GM10248 (cell line): ENCODE measurements at regions not wholly inside any gene's neighbourhood (a gene's known extent, or its start where the extent isn't known, plus 50 kb on each side); places are given as distances from the start of the nearest gene placed in this dataset.

Experiments
- CTCF ChIA-PET: fragments of 300-600 bp; sonication (Branson Sonifier 250); formaldehyde crosslinking; extraction: SDS; loops from one replicate; lab custom pipeline; 2021; ENCODE audit warnings: antibody characterized with exemption; lab: Yijun Ruan, JAX
- POLR2A ChIA-PET: fragments of 350-650 bp; sonication (Branson Sonifier 250); formaldehyde crosslinking; extraction: SDS; loops from one replicate; lab custom pipeline; 2020; ENCODE audit warnings: antibody characterized with exemption; lab: Yijun Ruan, JAX
- DNase-seq: peaks from one replicate; pipeline ENCODE4 v3.0.0; 2012; ENCODE audit errors: extremely low spot score
- TF ChIP-seq, protein P1 (sequence below): IDR thresholded peaks from 2 replicates; pipeline ENCODE4 v1.5.1; 2012; ENCODE audit warnings: mild to moderate bottlenecking, low read depth; ENCODE audit errors: extremely low read depth, missing control alignments, control extremely low read depth

DNA sequence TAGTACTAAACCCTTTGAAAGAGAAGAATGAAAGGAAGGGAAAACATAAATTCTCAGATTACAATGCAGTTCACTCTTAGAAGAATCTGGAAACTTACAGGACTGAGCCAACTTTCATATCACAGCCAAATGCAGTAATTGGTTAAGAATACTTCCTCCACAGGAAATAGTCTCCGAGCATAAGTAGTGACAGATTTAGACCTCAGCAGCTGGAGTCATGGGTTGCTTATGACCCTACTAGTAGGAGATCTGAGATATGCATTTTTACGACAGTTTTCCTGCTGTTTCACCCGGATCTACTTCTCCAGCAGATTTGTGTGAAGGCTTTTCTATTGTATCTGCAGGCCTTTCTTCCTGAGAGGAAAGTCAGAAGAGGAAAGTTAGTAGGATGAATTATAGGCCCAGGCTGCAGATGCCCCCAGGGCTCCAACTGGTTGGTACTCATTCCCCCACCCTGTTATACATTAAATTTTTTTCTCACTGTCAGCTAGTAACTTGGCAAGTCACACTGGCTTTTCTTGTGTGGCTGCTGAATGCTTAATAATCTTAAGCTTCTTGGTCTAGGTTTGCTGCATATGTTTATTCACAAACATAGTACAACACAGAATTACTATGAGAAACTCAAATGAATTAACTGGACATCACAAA, 1241.5 kb upstream of the MIR17HG start:
- POLR2A ChIA-PET: no interaction called here
- DNase-seq: no peak
- TF ChIP-seq, protein P1, sequence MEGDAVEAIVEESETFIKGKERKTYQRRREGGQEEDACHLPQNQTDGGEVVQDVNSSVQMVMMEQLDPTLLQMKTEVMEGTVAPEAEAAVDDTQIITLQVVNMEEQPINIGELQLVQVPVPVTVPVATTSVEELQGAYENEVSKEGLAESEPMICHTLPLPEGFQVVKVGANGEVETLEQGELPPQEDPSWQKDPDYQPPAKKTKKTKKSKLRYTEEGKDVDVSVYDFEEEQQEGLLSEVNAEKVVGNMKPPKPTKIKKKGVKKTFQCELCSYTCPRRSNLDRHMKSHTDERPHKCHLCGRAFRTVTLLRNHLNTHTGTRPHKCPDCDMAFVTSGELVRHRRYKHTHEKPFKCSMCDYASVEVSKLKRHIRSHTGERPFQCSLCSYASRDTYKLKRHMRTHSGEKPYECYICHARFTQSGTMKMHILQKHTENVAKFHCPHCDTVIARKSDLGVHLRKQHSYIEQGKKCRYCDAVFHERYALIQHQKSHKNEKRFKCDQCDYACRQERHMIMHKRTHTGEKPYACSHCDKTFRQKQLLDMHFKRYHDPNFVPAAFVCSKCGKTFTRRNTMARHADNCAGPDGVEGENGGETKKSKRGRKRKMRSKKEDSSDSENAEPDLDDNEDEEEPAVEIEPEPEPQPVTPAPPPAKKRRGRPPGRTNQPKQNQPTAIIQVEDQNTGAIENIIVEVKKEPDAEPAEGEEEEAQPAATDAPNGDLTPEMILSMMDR: no peak
- CTCF ChIA-PET: no interaction called here

DNA sequence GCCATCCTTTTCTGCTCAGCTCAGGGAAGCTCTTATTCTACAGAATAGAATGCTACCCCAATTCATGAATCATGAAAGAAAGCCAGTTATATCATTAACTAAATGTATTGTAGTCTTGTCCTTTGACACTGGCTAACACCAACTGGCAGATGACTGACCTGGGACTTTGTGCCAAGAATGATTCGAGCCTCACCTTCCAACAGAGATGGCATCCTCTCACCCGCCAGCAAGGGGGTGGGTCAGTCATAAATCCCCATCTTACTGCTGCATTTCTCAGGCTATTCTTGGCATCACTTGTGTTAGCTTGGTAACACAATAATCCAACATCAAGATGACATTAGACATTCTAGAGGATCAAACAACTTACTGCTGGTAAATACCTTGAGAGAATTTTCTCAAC, 1239.8 kb upstream of the MIR17HG start:
- CTCF ChIA-PET: interaction anchor here (1.3 kb wide), 1 partner anchor 9 kb away, joined by 3 read pairs; no protein-coding TSS in a partner anchor
- DNase-seq: no peak
- POLR2A ChIA-PET: no interaction called here
- TF ChIP-seq, protein P1: no peak

DNA sequence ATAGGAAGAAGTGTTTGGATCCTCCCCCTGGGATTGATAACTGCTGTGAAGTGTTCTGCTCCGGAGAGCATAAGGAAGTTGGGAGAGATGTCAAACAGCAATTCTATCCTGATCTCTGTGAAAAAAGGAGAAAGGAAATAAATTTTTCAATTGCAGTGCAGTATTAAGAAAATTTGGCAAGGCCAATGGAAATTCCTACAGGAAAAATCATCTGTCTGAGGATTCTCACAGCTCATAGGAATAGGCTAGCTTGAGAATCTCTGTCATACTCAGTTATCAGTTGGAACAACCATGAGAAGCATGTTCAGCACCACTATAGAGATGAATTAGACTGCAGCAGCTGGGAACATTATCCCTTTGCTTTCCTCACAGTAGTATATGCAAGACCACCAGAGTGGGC, 1238.9 kb upstream of the MIR17HG start:
- TF ChIP-seq, protein P1: no peak
- POLR2A ChIA-PET: no interaction called here
- no peak for DNase-seq
- CTCF ChIA-PET: interaction anchor here (1.3 kb wide), 1 partner anchor 10 kb away, joined by 3 read pairs; no protein-coding TSS in a partner anchor

DNA sequence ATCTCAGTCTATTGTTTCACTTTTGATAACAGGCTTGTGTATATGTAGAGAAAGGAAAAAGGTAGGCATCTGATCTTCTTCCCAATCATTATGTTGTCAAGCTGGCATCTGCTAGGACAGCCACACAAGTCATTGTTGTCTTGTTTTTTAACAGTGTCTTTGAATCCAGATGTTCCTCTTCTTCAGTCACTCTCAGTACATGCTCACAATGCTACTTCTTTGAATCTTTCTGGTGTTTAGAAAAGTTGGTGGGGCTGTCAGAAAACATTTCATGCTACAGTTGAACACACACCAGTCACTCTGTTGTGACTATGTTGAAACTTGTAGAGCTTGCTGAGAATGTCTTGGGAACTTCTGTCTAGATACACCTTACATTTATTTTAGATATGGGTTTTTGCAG, 1231.4 kb upstream of the MIR17HG start:
- no peak for DNase-seq
- TF ChIP-seq, protein P1: no peak
- ChIA-PET POLR2A (no interaction called here), CTCF (interaction anchor here (0.6 kb wide), 1 partner anchor 109 kb away, joined by 3 read pairs; no protein-coding TSS in a partner anchor)

DNA sequence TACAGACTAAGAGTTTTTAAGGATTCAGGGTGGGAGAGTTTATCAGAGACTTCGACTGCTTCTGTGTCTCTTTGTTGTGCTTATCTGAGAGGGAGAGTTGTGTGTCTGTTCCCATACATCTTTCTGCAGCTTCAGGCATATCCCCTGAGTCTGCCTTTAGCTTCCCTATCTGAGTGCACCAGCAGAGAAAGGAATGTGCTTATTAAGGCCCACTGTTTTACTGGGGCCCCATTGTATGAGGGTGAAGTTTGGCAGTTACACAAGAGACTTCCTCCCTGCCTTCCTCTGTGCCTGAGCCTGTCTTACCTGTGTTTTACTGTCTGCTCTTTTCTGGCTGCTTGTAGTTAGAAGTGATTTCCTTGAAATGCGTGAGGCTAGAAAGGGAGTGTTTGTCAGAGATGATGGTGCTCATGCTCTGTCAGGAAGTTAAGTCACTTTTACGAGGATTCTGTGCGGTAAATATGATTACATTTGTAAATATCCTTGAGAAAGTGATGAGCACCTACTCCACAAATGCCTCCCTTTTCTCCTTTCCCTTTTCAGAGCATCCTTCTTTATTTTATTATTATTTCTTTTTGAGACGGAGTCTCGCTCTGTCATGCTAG, 1228.9 kb upstream of the MIR17HG start:
- no peak for DNase-seq
- TF ChIP-seq, protein P1: no peak
- POLR2A ChIA-PET: no interaction called here
- CTCF ChIA-PET: no interaction called here

DNA sequence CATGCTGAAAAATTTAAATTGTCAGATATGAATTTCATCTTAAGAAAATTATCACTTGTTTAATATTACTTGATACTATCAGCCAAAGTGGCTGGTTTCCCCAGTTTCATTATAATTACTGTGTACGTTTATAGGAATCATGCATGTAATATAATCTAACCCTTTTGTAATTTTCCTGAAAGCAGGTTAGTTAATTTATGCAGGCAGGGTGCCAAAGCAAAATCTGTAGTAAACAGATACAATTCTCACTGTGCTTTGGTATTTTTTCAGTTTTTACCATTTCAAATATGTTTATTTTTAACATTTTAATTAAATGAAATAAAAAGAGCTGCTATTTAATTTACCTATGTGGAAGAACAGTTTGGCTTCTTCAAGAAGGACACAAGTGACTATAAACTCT, 1227.5 kb upstream of the MIR17HG start:
- TF ChIP-seq, protein P1: no peak
- DNase-seq: no peak
- ChIA-PET POLR2A (no interaction called here), CTCF (no interaction called here)
